Tibial nerve (tissue), 4 donors: ENCODE measurements at regions not wholly inside any gene's neighbourhood (a gene's known extent, or its start where the extent isn't known, plus 50 kb on each side); places are given as distances from the start of the nearest gene placed in this dataset.

Experiments
- EP300 ChIP-seq, 2 donors: sonication (generic); formaldehyde crosslinking; IDR thresholded peaks; one replicate each; pipeline ENCODE4 v1.6.1; 2017; ENCODE audit warnings: antibody characterized with exemption in 2 of 2, mild to moderate bottlenecking in 1 of 2
- POLR2A ChIP-seq, 2 donors: fragments of 450-650 bp; IDR thresholded peaks; one replicate each; pipeline ENCODE4 v1.6.1; 2017; ENCODE audit warnings: antibody characterized with exemption in 2 of 2, mild to moderate bottlenecking in 2 of 2, moderate library complexity in 2 of 2
- TF ChIP-seq, protein P1 (sequence below), 5 experiments: fragments of 200-600 bp in 3 of 5; fragments of 450-650 bp in 2 of 5; sonication (generic) in 3 of 5; IDR thresholded peaks; one replicate each; pipeline ENCODE4 v1.5.1; 2016 to 2019; ENCODE audit warnings: antibody characterized with exemption in 5 of 5, mild to moderate bottlenecking in 3 of 5, moderate library complexity in 2 of 5

DNA sequence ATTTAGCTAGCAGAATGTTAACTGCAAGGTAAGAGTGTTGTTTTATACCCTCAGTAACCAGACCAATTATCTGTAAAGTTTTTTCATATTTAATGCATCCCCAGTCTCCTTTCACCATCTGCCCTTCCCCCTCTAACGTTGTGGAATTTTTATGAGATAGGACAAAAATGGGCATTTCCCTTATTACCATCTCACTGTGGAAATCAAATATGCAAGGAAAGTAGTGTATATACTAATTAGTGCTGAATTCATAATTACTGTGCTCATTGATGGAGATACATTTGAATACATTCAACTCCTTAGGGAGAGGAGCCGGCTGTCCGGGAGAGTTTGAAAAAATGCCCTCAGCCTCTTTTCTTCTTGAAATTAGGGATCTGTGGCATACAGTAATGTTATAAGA lies 423.4 kb upstream of the MGMT start:
- TF ChIP-seq, protein P1, sequence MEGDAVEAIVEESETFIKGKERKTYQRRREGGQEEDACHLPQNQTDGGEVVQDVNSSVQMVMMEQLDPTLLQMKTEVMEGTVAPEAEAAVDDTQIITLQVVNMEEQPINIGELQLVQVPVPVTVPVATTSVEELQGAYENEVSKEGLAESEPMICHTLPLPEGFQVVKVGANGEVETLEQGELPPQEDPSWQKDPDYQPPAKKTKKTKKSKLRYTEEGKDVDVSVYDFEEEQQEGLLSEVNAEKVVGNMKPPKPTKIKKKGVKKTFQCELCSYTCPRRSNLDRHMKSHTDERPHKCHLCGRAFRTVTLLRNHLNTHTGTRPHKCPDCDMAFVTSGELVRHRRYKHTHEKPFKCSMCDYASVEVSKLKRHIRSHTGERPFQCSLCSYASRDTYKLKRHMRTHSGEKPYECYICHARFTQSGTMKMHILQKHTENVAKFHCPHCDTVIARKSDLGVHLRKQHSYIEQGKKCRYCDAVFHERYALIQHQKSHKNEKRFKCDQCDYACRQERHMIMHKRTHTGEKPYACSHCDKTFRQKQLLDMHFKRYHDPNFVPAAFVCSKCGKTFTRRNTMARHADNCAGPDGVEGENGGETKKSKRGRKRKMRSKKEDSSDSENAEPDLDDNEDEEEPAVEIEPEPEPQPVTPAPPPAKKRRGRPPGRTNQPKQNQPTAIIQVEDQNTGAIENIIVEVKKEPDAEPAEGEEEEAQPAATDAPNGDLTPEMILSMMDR (IDR thresholded peaks at IDR 0.05): no peak
- TF ChIP-seq POLR2A (IDR thresholded peaks at IDR 0.05) (no peak), EP300 (IDR thresholded peaks at IDR 0.05) (no peak)
